WTC11 (cell line): ENCODE measurements at regions not wholly inside any gene's neighbourhood (a gene's known extent, or its start where the extent isn't known, plus 50 kb on each side); places are given as distances from the start of the nearest gene placed in this dataset.
"Not testable (repeated sequence)": the region's sequence is repeated elsewhere in the genome, so short reads cannot be mapped to it uniquely, and the experiment has no call there.

Experiments used
- CREB1 ChIP-seq: sonication (generic); formaldehyde crosslinking; IDR thresholded peaks from 2 replicates; pipeline ENCODE4 v1.8.0; 2023; ENCODE audit warnings: mild to moderate bottlenecking, missing genetic modification reagents
- FOXK1 ChIP-seq: sonication (generic); formaldehyde crosslinking; IDR thresholded peaks from 2 replicates; pipeline ENCODE4 v1.8.0; 2022; ENCODE audit warnings: mild to moderate bottlenecking, moderate library complexity, missing genetic modification reagents
- JUN ChIP-seq: sonication (generic); formaldehyde crosslinking; IDR thresholded peaks from 2 replicates; pipeline ENCODE4 v1.8.0; 2023; ENCODE audit warnings: mild to moderate bottlenecking, missing genetic modification reagents
- MAX ChIP-seq: sonication (generic); formaldehyde crosslinking; IDR thresholded peaks from 2 replicates; pipeline ENCODE4 v1.8.0; 2022; ENCODE audit warnings: mild to moderate bottlenecking, missing genetic modification reagents
- NFE2L1 ChIP-seq: sonication (generic); formaldehyde crosslinking; IDR thresholded peaks from 2 replicates; pipeline ENCODE4 v1.8.1; 2023; ENCODE audit warnings: missing genetic modification reagents
- RELA ChIP-seq: sonication (generic); formaldehyde crosslinking; IDR thresholded peaks from 2 replicates; pipeline ENCODE4 v1.8.1; 2022; ENCODE audit warnings: missing genetic modification reagents, mild to moderate bottlenecking, borderline replicate concordance
- SP1 ChIP-seq: sonication (generic); formaldehyde crosslinking; conservative IDR thresholded peaks from 2 replicates; pipeline ENCODE4 v1.8.1; 2022; ENCODE audit warnings: missing genetic modification reagents
- TCF7 ChIP-seq: sonication (generic); formaldehyde crosslinking; IDR thresholded peaks from 2 replicates; pipeline ENCODE4 v1.8.0; 2022; ENCODE audit warnings: mild to moderate bottlenecking, low read depth, missing genetic modification reagents, moderate library complexity
- TP53 ChIP-seq: sonication (generic); formaldehyde crosslinking; IDR thresholded peaks from 2 replicates; pipeline ENCODE4 v1.8.1; 2023; ENCODE audit warnings: mild to moderate bottlenecking, missing genetic modification reagents
- USF1 ChIP-seq: sonication (generic); formaldehyde crosslinking; IDR thresholded peaks from 2 replicates; pipeline ENCODE4 v1.8.0; 2022; ENCODE audit warnings: mild to moderate bottlenecking, missing genetic modification reagents
- ZNF317 ChIP-seq: sonication (generic); formaldehyde crosslinking; IDR thresholded peaks from 2 replicates; pipeline ENCODE4 v1.8.1; 2023; ENCODE audit warnings: low read depth, mild to moderate bottlenecking, moderate library complexity, missing genetic modification reagents, borderline replicate concordance
- ZNF416 ChIP-seq: fragments of 250-450 bp; sonication (Bioruptor Pico); IDR thresholded peaks from 2 replicates; pipeline ENCODE4 v1.9.0; 2021; ENCODE audit warnings: mild to moderate bottlenecking, inconsistent platforms
- ZNF425 ChIP-seq: fragments of 250-450 bp; sonication (Bioruptor Pico); conservative IDR thresholded peaks from 2 replicates; pipeline ENCODE4 v1.9.0; 2021; ENCODE audit warnings: mild to moderate bottlenecking
- TF ChIP-seq, protein P1 (sequence below): fragments of 200-600 bp; IDR thresholded peaks from 2 replicates; pipeline ENCODE4 v1.8.0; 2022; ENCODE audit warnings: antibody characterized with exemption

GRCh38 chr5:126127371-126127770, 295.8 kb upstream of the GRAMD2B start:
- TF ChIP-seq, protein P1, sequence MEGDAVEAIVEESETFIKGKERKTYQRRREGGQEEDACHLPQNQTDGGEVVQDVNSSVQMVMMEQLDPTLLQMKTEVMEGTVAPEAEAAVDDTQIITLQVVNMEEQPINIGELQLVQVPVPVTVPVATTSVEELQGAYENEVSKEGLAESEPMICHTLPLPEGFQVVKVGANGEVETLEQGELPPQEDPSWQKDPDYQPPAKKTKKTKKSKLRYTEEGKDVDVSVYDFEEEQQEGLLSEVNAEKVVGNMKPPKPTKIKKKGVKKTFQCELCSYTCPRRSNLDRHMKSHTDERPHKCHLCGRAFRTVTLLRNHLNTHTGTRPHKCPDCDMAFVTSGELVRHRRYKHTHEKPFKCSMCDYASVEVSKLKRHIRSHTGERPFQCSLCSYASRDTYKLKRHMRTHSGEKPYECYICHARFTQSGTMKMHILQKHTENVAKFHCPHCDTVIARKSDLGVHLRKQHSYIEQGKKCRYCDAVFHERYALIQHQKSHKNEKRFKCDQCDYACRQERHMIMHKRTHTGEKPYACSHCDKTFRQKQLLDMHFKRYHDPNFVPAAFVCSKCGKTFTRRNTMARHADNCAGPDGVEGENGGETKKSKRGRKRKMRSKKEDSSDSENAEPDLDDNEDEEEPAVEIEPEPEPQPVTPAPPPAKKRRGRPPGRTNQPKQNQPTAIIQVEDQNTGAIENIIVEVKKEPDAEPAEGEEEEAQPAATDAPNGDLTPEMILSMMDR: not testable (repeated sequence)
- not testable (repeated sequence) for TF ChIP-seq MAX; CREB1; RELA (CRISPR knock-in tag); NFE2L1 (CRISPR knock-in tag); ZNF416 (CRISPR knock-in tag); TP53 (CRISPR knock-in tag); USF1 (CRISPR knock-in tag); TCF7 (CRISPR knock-in tag); SP1 (CRISPR knock-in tag); ZNF317 (CRISPR knock-in tag); ZNF425 (CRISPR knock-in tag); JUN; FOXK1 (CRISPR knock-in tag)
